Small intestine (tissue), 7 donors: ENCODE measurements at regions not wholly inside any gene's neighbourhood (a gene's known extent, or its start where the extent isn't known, plus 50 kb on each side); places are given as distances from the start of the nearest gene placed in this dataset.

Experiments
- DNase-seq, 2 donors: peaks; one replicate each; pipeline versions ENCODE4 v3.0.0 to v3.0.0-alpha.2; 2013
- FAIRE-seq: peaks from 2 replicates; lab custom pipeline; 2012; peaks lifted over from hg19 to GRCh38; lab: Jason Lieb, UNC
- H3K27ac ChIP-seq, 3 donors: one replicate each; pipeline ENCODE4 v1.5.1; 2013; ENCODE audit warnings: low read length in 2 of 3, mild to moderate bottlenecking in 2 of 3, control low read depth in 1 of 3, inconsistent platforms in 1 of 3, low read depth in 1 of 3, moderate library complexity in 1 of 3
- H3K27me3 ChIP-seq, 3 donors: one replicate each; pipeline ENCODE4 v1.6.1; 2013; ENCODE audit warnings: low read length in 3 of 3, inconsistent platforms in 1 of 3; ENCODE audit not compliant: control insufficient read depth in 3 of 3, insufficient read depth in 3 of 3
- H3K36me3 ChIP-seq, 3 donors: one replicate each; pipeline ENCODE4 v1.6.1; 2013; ENCODE audit warnings: low read length in 3 of 3, inconsistent platforms in 1 of 3, low read depth in 1 of 3, mild to moderate bottlenecking in 1 of 3, moderate library complexity in 1 of 3; ENCODE audit not compliant: control insufficient read depth in 3 of 3, insufficient read depth in 2 of 3
- H3K4me1 ChIP-seq, 3 donors: one replicate each; pipeline ENCODE4 v1.6.1; 2013; ENCODE audit warnings: low read length in 2 of 3, inconsistent platforms in 1 of 3, low read depth in 1 of 3, mild to moderate bottlenecking in 1 of 3, moderate library complexity in 1 of 3; ENCODE audit not compliant: control insufficient read depth in 3 of 3, insufficient read depth in 2 of 3
- H3K4me3 ChIP-seq, 3 donors: one replicate each; pipeline ENCODE4 v1.5.1; 2013; ENCODE audit warnings: low read length in 3 of 3, control low read depth in 1 of 3, inconsistent platforms in 1 of 3, low read depth in 1 of 3, mild to moderate bottlenecking in 1 of 3, moderate library complexity in 1 of 3
- H3K9me3 ChIP-seq, 2 donors: one replicate each; pipeline ENCODE4 v1.6.1; 2013; ENCODE audit warnings: low read depth in 1 of 2, low read length in 1 of 2; ENCODE audit not compliant: control insufficient read depth in 2 of 2, insufficient read depth in 1 of 2
- WGBS, 3 donors: extraction: QIAGEN DNeasy Blood & Tissue Kit; methylation state at CpG; one replicate each; pipeline ENCODE4 v1.1.7; 2013; 5-methylcytosine and 5-hydroxymethylcytosine counted together
- donor health status: healthy with polysubstance abuse.
- donor health status: control.
- donor health status: control.
- donor health status: Bipolar disorder and iron deficiency.
- donor health status: healthy.

DNA sequence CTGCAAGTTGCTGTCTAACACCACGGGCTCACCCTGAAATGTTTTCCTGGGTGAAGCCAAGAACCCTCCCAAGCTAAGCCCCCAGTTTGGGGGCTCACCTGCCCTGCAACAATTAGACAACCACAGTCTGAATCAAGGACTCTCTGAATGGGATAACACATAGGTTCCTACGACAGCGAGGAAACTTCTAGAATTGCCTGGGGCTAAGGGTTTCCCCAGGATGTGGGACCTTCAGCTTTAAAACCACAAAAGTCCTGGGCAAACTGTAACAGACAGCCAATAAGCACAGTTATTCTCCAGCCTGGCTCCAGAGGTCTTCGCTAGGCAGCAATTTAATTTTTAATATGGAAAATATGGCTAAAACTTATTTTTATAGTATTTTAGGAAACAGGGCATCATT, 162.6 kb downstream of the PRKX start:
- no peaks in the 10 kb centered on the region for H3K9me3 ChIP-seq
- H3K4me3 ChIP-seq = no peak overlapping the region
- peaks cover 0 to 2% (median 0%) of the 10 kb centered on the region in 3 donors for H3K27me3 ChIP-seq
- H3K27ac ChIP-seq = no peak overlapping the region
- FAIRE-seq = no peak
- 81 to 90% (median 86%) methylated on average over 4 of the region's 4 CpGs for WGBS, 3 donors
- no peak for DNase-seq
- no peaks in the 10 kb centered on the region for H3K4me1 ChIP-seq
- no peaks in the 10 kb centered on the region for H3K36me3 ChIP-seq

DNA sequence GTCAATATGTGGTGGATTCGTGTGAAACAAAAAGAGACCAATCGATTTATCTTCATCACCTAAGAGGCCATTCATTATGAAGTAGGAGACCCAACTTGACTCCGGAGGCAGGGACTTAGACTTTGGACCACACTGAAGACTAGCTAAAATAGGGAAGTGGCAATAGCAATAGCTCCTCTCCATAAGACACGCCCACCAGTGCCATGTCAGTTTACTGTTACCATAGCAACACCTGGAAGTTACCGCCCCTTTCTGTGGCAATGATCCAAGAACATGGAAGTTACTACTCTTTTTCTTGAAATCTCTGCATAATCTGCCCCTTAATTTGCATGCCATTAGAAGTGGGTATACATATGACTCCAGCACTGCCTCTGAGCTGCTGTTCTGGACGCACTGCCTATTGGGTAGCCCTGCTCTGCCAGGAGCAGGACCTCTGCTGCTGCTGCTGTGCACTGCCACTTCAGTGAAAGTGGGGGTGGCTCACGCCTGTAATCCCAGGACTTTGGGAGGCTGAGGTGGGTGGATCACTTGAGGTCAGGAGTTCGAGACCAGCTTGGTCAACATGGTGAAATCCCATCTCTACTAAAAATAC, 163.2 kb downstream of the PRKX start:
- H3K9me3 ChIP-seq = no peaks in the 10 kb centered on the region
- peak in 1 of 2 donors; percentile 53 for DNase-seq

DNA sequence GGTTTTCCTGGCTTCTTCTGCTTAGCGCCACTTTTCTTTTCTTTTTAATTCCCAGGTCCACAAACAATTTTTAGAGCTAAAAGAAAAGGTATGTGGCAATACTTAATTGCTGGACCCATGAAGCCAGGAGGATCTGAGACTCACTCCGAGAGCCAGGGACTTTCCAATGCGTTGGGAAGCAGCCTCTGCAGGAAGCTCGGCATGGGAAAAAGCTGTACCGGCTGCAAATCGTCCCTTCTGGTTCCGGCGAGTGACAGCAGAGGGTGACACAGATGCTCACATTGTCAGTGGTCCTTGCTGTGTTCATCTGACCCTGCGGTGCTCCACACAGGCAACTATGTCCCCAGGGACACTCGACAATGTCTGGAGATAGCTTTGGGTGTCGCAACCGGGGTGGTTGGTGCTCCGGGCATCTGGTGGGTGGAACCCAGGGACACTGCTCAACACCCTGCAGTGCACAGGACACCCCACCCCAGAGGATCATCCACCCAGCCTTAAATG, 164.0 kb downstream of the PRKX start:
- 52 to 68% (median 55%) methylated on average over 11 to 13 of the region's 13 CpGs for WGBS, 3 donors
- no peaks in the 10 kb centered on the region for H3K36me3 ChIP-seq
- no peaks in the 10 kb centered on the region for H3K4me1 ChIP-seq
- H3K27me3 ChIP-seq = peaks cover 0 to 2% (median 0%) of the 10 kb centered on the region in 3 donors
- no peak overlapping the region for H3K4me3 ChIP-seq
- DNase-seq (peak; percentile 1 to 5), FAIRE-seq (no peak)
- no peaks in the 10 kb centered on the region for H3K9me3 ChIP-seq
- H3K27ac ChIP-seq = no peak overlapping the region

More for the DNA sequence above, 163.2 kb downstream of the PRKX start:
- peaks cover 0 to 2% (median 0%) of the 10 kb centered on the region in 3 donors for H3K27me3 ChIP-seq
- H3K36me3 ChIP-seq = no peaks in the 10 kb centered on the region
- no peak for FAIRE-seq
- H3K4me1 ChIP-seq = no peaks in the 10 kb centered on the region
- no peak overlapping the region for H3K27ac ChIP-seq
- WGBS, 3 donors = 46 to 83% (median 67%) methylated on average over 8 of the region's 8 CpGs
- no peak overlapping the region for H3K4me3 ChIP-seq

- FAIRE-seq (peak; percentile 19), DNase-seq (peak; percentile 9 to 40)
- H3K27ac ChIP-seq = no peak overlapping the region
- peaks cover 0 to 2% (median 0%) of the 10 kb centered on the region in 3 donors for H3K27me3 ChIP-seq
- H3K4me3 ChIP-seq = no peak overlapping the region
- no peaks in the 10 kb centered on the region for H3K36me3 ChIP-seq
- WGBS, 3 donors = 22 to 33% (median 24%) methylated on average over 14 to 15 of the region's 15 CpGs
- H3K4me1 ChIP-seq = no peaks in the 10 kb centered on the region
- H3K9me3 ChIP-seq = no peaks in the 10 kb centered on the region
Observed at GRCh38 chrX:3548765-3549391, 164.6 kb downstream of the PRKX start.

DNA sequence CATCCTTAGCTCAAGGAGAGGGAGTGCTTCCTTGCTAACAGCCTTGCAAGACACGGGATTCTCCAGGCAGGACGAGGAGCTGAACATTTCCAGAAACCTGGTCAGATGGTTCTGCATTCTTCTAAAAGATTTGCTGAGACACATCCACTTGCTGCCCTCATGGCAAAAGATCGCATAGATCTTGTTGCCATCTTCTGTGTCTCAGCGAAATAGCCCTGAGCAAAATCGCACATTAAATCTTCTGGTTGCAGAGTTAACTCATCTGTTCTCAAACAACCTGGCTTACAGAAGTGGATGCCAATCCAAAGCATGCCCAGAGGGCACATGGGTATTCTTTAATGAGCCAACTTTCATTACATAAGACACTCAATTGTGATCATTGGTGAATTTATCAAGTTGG, 167.5 kb downstream of the PRKX start:
- H3K27me3 ChIP-seq = peaks cover 0 to 2% (median 0%) of the 10 kb centered on the region in 3 donors
- H3K36me3 ChIP-seq = no peaks in the 10 kb centered on the region
- WGBS, 3 donors = 73 to 77% (median 76%) methylated on average over 5 of the region's 5 CpGs
- DNase-seq (no peak), FAIRE-seq (no peak)
- H3K4me3 ChIP-seq = no peak overlapping the region
- H3K4me1 ChIP-seq = no peaks in the 10 kb centered on the region
- no peak overlapping the region for H3K27ac ChIP-seq
- H3K9me3 ChIP-seq = no peaks in the 10 kb centered on the region

GRCh38 chrX:3541336-3541735, 172.1 kb downstream of the PRKX start:
- H3K27me3 ChIP-seq = no peaks in the 10 kb centered on the region
- no peaks in the 10 kb centered on the region for H3K36me3 ChIP-seq
- no peaks in the 10 kb centered on the region for H3K4me1 ChIP-seq
- no peak overlapping the region for H3K27ac ChIP-seq
- no peak overlapping the region for H3K4me3 ChIP-seq
- no peaks in the 10 kb centered on the region for H3K9me3 ChIP-seq
- DNase-seq (no peak), FAIRE-seq (no peak)
- 78 to 88% (median 85%) methylated on average over 2 of the region's 2 CpGs for WGBS, 3 donors

- FAIRE-seq (no peak), DNase-seq (no peak)
- no peaks in the 10 kb centered on the region for H3K9me3 ChIP-seq
- H3K27me3 ChIP-seq = no peaks in the 10 kb centered on the region
- H3K27ac ChIP-seq = no peak overlapping the region
- WGBS, 3 donors = 80 to 81% (median 81%) methylated on average over 7 of the region's 7 CpGs
- H3K36me3 ChIP-seq = no peaks in the 10 kb centered on the region
- H3K4me1 ChIP-seq = no peaks in the 10 kb centered on the region
- no peak overlapping the region for H3K4me3 ChIP-seq
Observed at GRCh38 chrX:3540105-3540504, 173.3 kb downstream of the PRKX start.

- 78 to 85% (median 82%) methylated on average over 3 of the region's 3 CpGs for WGBS, 3 donors
- no peak overlapping the region for H3K4me3 ChIP-seq
- H3K4me1 ChIP-seq = no peaks in the 10 kb centered on the region
- H3K9me3 ChIP-seq = no peaks in the 10 kb centered on the region
- no peaks in the 10 kb centered on the region for H3K36me3 ChIP-seq
- no peaks in the 10 kb centered on the region for H3K27me3 ChIP-seq
- DNase-seq = no peak
- H3K27ac ChIP-seq = no peak overlapping the region
- FAIRE-seq = no peak
Observed at GRCh38 chrX:3532581-3533085, 180.8 kb downstream of the PRKX start.
